Suprapubic skin (tissue), 4 donors: ENCODE measurements at regions not wholly inside any gene's neighbourhood (a gene's known extent, or its start where the extent isn't known, plus 50 kb on each side); places are given as distances from the start of the nearest gene placed in this dataset.

Experiments
- DNase-seq, 2 donors: peaks; one replicate each; pipeline ENCODE4 v3.0.0-alpha.2; 2019; ENCODE audit warnings: low spot score in 2 of 2
- H3K27ac ChIP-seq: fragments of 200-600 bp; sonication (generic); one replicate; pipeline ENCODE4 v1.5.1; 2019
- H3K27me3 ChIP-seq: fragments of 200-600 bp; sonication (generic); one replicate; pipeline ENCODE4 v1.5.1; 2019
- H3K36me3 ChIP-seq: fragments of 200-600 bp; sonication (generic); one replicate; pipeline ENCODE4 v1.5.1; 2019
- H3K4me1 ChIP-seq: fragments of 200-600 bp; sonication (generic); one replicate; pipeline ENCODE4 v1.5.1; 2019
- H3K4me3 ChIP-seq: fragments of 200-600 bp; sonication (generic); one replicate; pipeline ENCODE4 v1.5.1; 2019; ENCODE audit warnings: mild to moderate bottlenecking
- H3K9me3 ChIP-seq: fragments of 200-600 bp; sonication (generic); one replicate; pipeline ENCODE4 v1.5.1; 2019
- EP300 ChIP-seq: sonication (generic); formaldehyde crosslinking; IDR thresholded peaks from one replicate; pipeline ENCODE4 v1.6.1; 2017; ENCODE audit warnings: antibody characterized with exemption
- POLR2A ChIP-seq, 2 donors: fragments of 450-650 bp; IDR thresholded peaks; one replicate each; pipeline ENCODE4 v1.6.1; 2017; ENCODE audit warnings: antibody characterized with exemption in 2 of 2, mild to moderate bottlenecking in 2 of 2, moderate library complexity in 2 of 2
- POLR2AphosphoS5 ChIP-seq, 3 donors: sonication (generic); formaldehyde crosslinking; IDR thresholded peaks; one replicate each; pipeline ENCODE4 v1.6.1; 2017; ENCODE audit warnings: antibody characterized with exemption in 3 of 3
- WGBS: methylation state at CpG from one replicate; pipeline ENCODE4 v1.1.5; 2018; 5-methylcytosine and 5-hydroxymethylcytosine counted together
- TF ChIP-seq, protein P1 (sequence below), 2 donors: fragments of 200-600 bp in 1 of 2; fragments of 450-650 bp in 1 of 2; sonication (generic) in 1 of 2; IDR thresholded peaks; one replicate each; pipeline ENCODE4 v1.5.1; 2016 to 2019; ENCODE audit warnings: antibody characterized with exemption in 2 of 2, mild to moderate bottlenecking in 1 of 2, moderate library complexity in 1 of 2

DNA sequence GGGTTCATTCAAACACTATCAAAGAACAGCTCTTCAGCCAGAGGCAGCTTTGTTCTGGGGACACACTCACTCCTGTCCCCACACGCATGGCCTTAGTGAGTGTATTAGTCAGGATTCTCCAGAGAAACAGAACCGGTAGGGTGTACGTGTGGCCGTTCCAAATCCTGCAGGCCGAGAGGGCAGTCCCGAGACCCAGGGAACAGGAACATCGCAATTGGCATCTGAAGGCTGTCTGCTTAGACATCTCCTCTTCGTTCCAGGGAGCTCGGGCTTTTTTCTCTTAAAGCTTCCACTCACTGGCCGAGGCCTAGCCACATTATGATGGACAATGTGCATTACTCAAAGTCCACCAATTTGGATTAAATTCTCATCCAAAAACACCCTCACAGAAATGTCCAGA lies 523.3 kb downstream of the GLRX3 start:
- no peaks in the 10 kb centered on the region for H3K36me3 ChIP-seq
- WGBS, result 88% methylated on average over 10 of the region's 10 CpGs

DNA sequence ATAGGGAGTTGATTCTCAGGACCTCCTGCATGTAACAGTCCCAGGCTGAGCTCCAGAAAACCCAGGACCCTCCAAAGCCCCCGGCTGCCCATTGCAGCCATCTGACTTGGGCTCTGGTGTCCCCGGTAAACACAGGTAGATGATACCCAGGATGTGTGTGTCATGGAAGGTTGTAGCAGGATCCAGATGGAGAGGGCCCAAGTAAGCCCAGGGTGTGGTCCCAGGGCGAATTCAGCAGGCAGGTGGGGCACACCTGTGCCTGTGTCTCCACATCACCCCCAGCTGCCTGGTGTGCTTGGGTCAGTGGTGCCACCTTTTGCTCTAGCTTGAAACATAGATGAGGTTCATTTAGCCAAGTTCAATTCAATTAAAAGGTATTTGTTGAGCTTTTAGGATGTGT lies 524.1 kb downstream of the GLRX3 start:
- H3K36me3 ChIP-seq, result no peaks in the 10 kb centered on the region
- no peak overlapping the region for H3K4me3 ChIP-seq
- H3K27me3 ChIP-seq, result peaks cover 4% of the 10 kb centered on the region
- 64% methylated on average over 3 of the region's 3 CpGs for WGBS
- no peak overlapping the region for H3K27ac ChIP-seq
- no peak for DNase-seq
- no peaks in the 10 kb centered on the region for H3K4me1 ChIP-seq
- no peaks in the 10 kb centered on the region for H3K9me3 ChIP-seq
- TF ChIP-seq POLR2AphosphoS5 (IDR thresholded peaks at IDR 0.05) (no peak), POLR2A (IDR thresholded peaks at IDR 0.05) (no peak), EP300 (no peak)
- TF ChIP-seq, protein P1, sequence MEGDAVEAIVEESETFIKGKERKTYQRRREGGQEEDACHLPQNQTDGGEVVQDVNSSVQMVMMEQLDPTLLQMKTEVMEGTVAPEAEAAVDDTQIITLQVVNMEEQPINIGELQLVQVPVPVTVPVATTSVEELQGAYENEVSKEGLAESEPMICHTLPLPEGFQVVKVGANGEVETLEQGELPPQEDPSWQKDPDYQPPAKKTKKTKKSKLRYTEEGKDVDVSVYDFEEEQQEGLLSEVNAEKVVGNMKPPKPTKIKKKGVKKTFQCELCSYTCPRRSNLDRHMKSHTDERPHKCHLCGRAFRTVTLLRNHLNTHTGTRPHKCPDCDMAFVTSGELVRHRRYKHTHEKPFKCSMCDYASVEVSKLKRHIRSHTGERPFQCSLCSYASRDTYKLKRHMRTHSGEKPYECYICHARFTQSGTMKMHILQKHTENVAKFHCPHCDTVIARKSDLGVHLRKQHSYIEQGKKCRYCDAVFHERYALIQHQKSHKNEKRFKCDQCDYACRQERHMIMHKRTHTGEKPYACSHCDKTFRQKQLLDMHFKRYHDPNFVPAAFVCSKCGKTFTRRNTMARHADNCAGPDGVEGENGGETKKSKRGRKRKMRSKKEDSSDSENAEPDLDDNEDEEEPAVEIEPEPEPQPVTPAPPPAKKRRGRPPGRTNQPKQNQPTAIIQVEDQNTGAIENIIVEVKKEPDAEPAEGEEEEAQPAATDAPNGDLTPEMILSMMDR (IDR thresholded peaks at IDR 0.05), result no peak

More for the DNA sequence above, 523.3 kb downstream of the GLRX3 start:
- no peak for TF ChIP-seq POLR2A (IDR thresholded peaks at IDR 0.05)
- no peak for TF ChIP-seq POLR2AphosphoS5 (IDR thresholded peaks at IDR 0.05)
- TF ChIP-seq, protein P1 (IDR thresholded peaks at IDR 0.05), result no peak
- TF ChIP-seq EP300, result no peak
- Histone ChIP-seq H3K9me3 (no peaks in the 10 kb centered on the region), H3K4me3 (no peak overlapping the region), H3K27ac (no peak overlapping the region), H3K4me1 (no peaks in the 10 kb centered on the region), H3K27me3 (peaks cover 4% of the 10 kb centered on the region)
- no peak for DNase-seq

DNA sequence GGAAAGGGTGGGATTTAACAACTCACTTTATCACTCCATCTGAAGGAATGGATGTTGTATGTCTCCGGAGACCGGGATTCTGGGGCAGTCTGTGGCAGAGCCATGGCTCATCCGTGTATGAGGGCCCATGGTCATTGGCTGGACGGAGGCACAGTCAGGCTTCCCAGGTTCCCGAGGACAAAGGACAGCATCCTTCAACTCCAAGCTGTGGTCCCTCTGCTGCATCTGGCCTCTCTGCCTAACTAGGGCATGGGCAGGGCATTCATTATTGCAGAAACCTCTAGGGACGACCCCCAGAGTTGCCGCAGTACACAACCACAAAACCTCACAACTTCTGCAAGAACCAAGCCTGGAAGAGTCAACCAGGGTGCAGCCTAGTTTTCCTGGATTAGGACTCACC lies 525.2 kb downstream of the GLRX3 start:
- Histone ChIP-seq H3K27ac (no peak overlapping the region), H3K4me3 (no peak overlapping the region), H3K27me3 (peaks cover 4% of the 10 kb centered on the region), H3K4me1 (no peaks in the 10 kb centered on the region), H3K9me3 (no peaks in the 10 kb centered on the region), H3K36me3 (no peaks in the 10 kb centered on the region)
- WGBS, result 91% methylated on average over 5 of the region's 7 CpGs
- TF ChIP-seq POLR2AphosphoS5 (IDR thresholded peaks at IDR 0.05) (no peak), EP300 (no peak), POLR2A (IDR thresholded peaks at IDR 0.05) (no peak)
- TF ChIP-seq, protein P1 (IDR thresholded peaks at IDR 0.05), result no peak
- no peak for DNase-seq

DNA sequence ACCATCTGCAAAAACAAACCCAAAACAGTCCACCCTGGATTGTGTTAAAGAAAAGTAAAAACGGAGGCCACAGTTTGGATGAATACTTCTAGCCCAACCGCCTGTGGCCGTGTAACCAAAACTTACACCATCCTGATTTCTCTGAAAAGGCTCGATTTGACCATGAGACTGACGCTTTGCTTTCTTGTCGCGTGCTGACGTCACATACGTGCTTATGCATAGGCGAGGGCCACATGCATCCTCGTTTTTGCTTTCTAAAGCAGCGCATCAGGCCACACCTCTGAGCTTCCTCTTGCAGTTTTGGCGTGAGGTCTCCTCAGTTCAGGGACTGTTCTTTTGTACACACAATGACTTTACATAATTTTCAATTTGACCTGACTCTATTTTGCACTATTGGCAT lies 526.6 kb downstream of the GLRX3 start:
- Histone ChIP-seq H3K27ac (no peak overlapping the region), H3K27me3 (no peaks in the 10 kb centered on the region), H3K4me3 (no peak overlapping the region), H3K4me1 (no peaks in the 10 kb centered on the region), H3K9me3 (no peaks in the 10 kb centered on the region), H3K36me3 (no peaks in the 10 kb centered on the region)
- WGBS, result 87% methylated on average over 13 of the region's 13 CpGs
- no peak for DNase-seq
- TF ChIP-seq, protein P1 (IDR thresholded peaks at IDR 0.05), result no peak
- TF ChIP-seq POLR2A (IDR thresholded peaks at IDR 0.05) (no peak), POLR2AphosphoS5 (IDR thresholded peaks at IDR 0.05) (no peak), EP300 (no peak)

DNA sequence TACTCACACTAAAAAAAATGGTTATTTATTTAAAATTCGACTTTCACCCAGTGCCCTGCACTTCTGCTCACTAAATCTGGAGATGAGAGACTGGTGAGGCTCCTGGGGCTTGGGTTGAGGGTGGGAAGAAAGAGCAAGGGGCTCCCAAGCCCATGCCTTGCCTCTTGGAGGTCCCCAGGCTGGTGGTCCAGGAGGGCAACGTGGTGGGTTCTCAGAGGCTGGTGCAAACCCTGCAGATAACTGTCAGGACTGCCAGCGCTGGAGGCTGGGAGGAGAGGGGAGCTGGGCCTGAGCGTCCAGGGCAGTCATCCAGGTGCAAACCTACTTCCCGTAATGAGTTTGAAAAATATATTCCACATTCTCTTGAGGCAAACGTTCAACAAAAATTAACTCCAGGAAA lies 528.3 kb downstream of the GLRX3 start:
- 79% methylated on average over 6 of the region's 6 CpGs for WGBS
- TF ChIP-seq POLR2A (IDR thresholded peaks at IDR 0.05), result no peak
- TF ChIP-seq POLR2AphosphoS5 (IDR thresholded peaks at IDR 0.05), result no peak
- TF ChIP-seq EP300, result no peak
- TF ChIP-seq, protein P1 (IDR thresholded peaks at IDR 0.05), result no peak
- Histone ChIP-seq H3K27ac (no peak overlapping the region), H3K9me3 (no peaks in the 10 kb centered on the region), H3K27me3 (no peaks in the 10 kb centered on the region), H3K4me3 (no peak overlapping the region), H3K4me1 (no peaks in the 10 kb centered on the region), H3K36me3 (no peaks in the 10 kb centered on the region)
- DNase-seq, result no peak
